ENCODE measurements at regions not wholly inside any gene's neighbourhood (a gene's known extent, or its start where the extent isn't known, plus 50 kb on each side); places are given as distances from the start of the nearest gene placed in this dataset.

DNA sequence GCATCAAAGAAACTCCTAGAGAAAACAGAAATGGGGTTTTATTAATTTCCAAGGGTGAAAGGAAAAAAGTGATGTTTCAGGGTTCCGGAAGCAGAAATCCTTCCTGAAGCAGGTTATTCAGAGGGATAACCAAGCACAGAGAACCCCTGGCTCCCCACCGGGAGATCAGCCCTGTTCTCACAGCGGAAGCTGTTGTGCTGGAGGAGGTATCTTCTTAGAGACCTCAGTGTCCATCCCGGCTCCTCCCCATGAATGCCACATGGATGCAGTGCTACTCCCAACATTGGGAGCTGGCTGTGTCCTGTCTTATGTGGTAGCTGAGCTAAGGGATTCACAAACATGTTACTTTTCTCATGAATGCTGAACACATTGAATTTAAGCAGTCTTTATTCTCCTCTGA, 80.9 kb upstream of the IRX2 start (continued):
- TF ChIP-seq SIX5 (IDR thresholded peaks at IDR 0.05; ENCODE audit: low read depth, low read length) (no peak), KDM4A (IDR thresholded peaks at IDR 0.05; ENCODE audit: low read depth, low read length, severe bottlenecking) (no peak), SIN3A (conservative IDR thresholded peaks at IDR 0.05 in 1 of 2, IDR thresholded peaks at IDR 0.05 in 1 of 2; ENCODE audit: low read depth in 1 of 2, low read length in 2 of 2) (no peak), YY1 (IDR thresholded peaks at IDR 0.05; ENCODE audit: low read depth, low read length) (no peak)
